GM19193 (cell line): ENCODE measurements at regions not wholly inside any gene's neighbourhood (a gene's known extent, or its start where the extent isn't known, plus 50 kb on each side); places are given as distances from the start of the nearest gene placed in this dataset.

Experiments
- POLR2A ChIP-seq: IDR thresholded peaks from 4 replicates; pipeline ENCODE4 v1.6.1; 2011; ENCODE audit not compliant: insufficient read depth, insufficient read length; ENCODE audit errors: extremely low read depth

- no peak for TF ChIP-seq POLR2A
Observed at GRCh38 chrX:45322382-45322781, 121.7 kb upstream of the DIPK2B start.

GRCh38 chrX:45320191-45320590, 119.5 kb upstream of the DIPK2B start:
- no peak for TF ChIP-seq POLR2A

- TF ChIP-seq POLR2A, result no peak
Observed at GRCh38 chrX:45309801-45310200, 109.1 kb upstream of the DIPK2B start.

GRCh38 chrX:45309096-45309495, 108.4 kb upstream of the DIPK2B start:
- no peak for TF ChIP-seq POLR2A

GRCh38 chrX:45306794-45307193, 106.1 kb upstream of the DIPK2B start:
- no peak for TF ChIP-seq POLR2A

GRCh38 chrX:45300638-45301037, 100.0 kb upstream of the DIPK2B start:
- no peak for TF ChIP-seq POLR2A

- no peak for TF ChIP-seq POLR2A
Observed at GRCh38 chrX:45295259-45295986, 94.7 kb upstream of the DIPK2B start.

- no peak for TF ChIP-seq POLR2A
Observed at GRCh38 chrX:45274576-45274975, 73.9 kb upstream of the DIPK2B start.

- no peak for TF ChIP-seq POLR2A
Observed at GRCh38 chrX:45267007-45267406, 66.3 kb upstream of the DIPK2B start.

- no peak for TF ChIP-seq POLR2A
Observed at GRCh38 chrX:45266456-45266855, 65.8 kb upstream of the DIPK2B start.

GRCh38 chrX:45264865-45265264, 64.2 kb upstream of the DIPK2B start:
- TF ChIP-seq POLR2A, result no peak

GRCh38 chrX:45261471-45261870, 60.8 kb upstream of the DIPK2B start:
- no peak for TF ChIP-seq POLR2A

- no peak for TF ChIP-seq POLR2A
Observed at GRCh38 chrX:45261005-45261404, 60.3 kb upstream of the DIPK2B start.

GRCh38 chrX:45258731-45259402, 58.2 kb upstream of the DIPK2B start:
- TF ChIP-seq POLR2A, result no peak
